SJCRH30 (cell line): ENCODE measurements at regions not wholly inside any gene's neighbourhood (a gene's known extent, or its start where the extent isn't known, plus 50 kb on each side); places are given as distances from the start of the nearest gene placed in this dataset.
"Not testable (repeated sequence)": the region's sequence is repeated elsewhere in the genome, so short reads cannot be mapped to it uniquely, and the experiment has no call there.

Source experiments
- DNase-seq, 2 experiments: peaks; one replicate each; pipeline ENCODE4 v3.0.0-alpha.2; 2015 to 2020
- H3K27ac ChIP-seq: fragments of 250-450 bp; sonication (Bioruptor Pico); 2 replicates; pipeline ENCODE4 v1.5.1; 2020; ENCODE audit warnings: mild to moderate bottlenecking, moderate library complexity
- H3K27me3 ChIP-seq: fragments of 250-450 bp; sonication (Bioruptor Pico); 2 replicates; pipeline ENCODE4 v1.5.1; 2020; ENCODE audit warnings: mild to moderate bottlenecking, moderate library complexity
- H3K36me3 ChIP-seq: fragments of 250-450 bp; sonication (Bioruptor Pico); 2 replicates; pipeline ENCODE4 v1.5.1; 2020; ENCODE audit warnings: mild to moderate bottlenecking, moderate library complexity
- H3K4me1 ChIP-seq: fragments of 250-450 bp; sonication (Bioruptor Pico); 2 replicates; pipeline ENCODE4 v1.5.1; 2020; ENCODE audit warnings: mild to moderate bottlenecking, moderate library complexity
- H3K4me3 ChIP-seq: fragments of 250-450 bp; sonication (Bioruptor Pico); 2 replicates; pipeline ENCODE4 v1.5.1; 2020; ENCODE audit warnings: mild to moderate bottlenecking, moderate library complexity
- H3K9me3 ChIP-seq: fragments of 250-450 bp; sonication (Bioruptor Pico); replicated peaks from 2 replicates; pipeline ENCODE4 v1.5.1; 2020; ENCODE audit warnings: mild to moderate bottlenecking, moderate library complexity

- no peak for DNase-seq
- H3K4me1 ChIP-seq: no peaks in the 10 kb centered on the region
- H3K4me3 ChIP-seq: no peak overlapping the region
- H3K27ac ChIP-seq: no peak overlapping the region
- H3K27me3 ChIP-seq: no peaks in the 10 kb centered on the region
- no peaks in the 10 kb centered on the region for H3K36me3 ChIP-seq
- H3K9me3 ChIP-seq: no peaks in the 10 kb centered on the region
Measured at GRCh38 chr3:80350771-80351170, 583.0 kb upstream of the ROBO1 start.

GRCh38 chr3:80338366-80338765, 570.6 kb upstream of the ROBO1 start:
- Histone ChIP-seq H3K4me3 (no peak overlapping the region), H3K27me3 (no peaks in the 10 kb centered on the region), H3K36me3 (no peaks in the 10 kb centered on the region), H3K4me1 (no peaks in the 10 kb centered on the region), H3K9me3 (no peaks in the 10 kb centered on the region), H3K27ac (no peak overlapping the region)
- no peak for DNase-seq

DNA sequence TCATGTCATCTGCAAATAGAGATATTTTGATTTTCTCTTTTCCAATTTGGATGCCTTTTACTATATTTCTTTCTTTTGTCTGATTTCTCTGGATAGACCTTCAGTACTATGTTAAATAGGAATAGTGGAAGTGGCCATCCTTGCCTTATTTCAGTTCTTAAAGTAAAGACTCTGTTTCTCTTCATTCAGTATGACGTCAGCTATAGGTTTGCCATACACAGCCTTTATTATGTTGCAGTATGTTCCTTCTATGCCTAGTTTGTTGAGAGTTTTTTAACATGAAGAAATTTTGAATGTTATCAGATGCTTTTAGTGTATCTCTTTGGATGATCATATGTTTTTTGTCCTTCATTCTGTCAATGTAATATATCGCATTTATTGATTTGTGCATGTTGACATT, 566.7 kb upstream of the ROBO1 start:
- no peaks in the 10 kb centered on the region for H3K27me3 ChIP-seq
- DNase-seq: no peak
- H3K27ac ChIP-seq: no peak overlapping the region
- H3K36me3 ChIP-seq: no peaks in the 10 kb centered on the region
- no peak overlapping the region for H3K4me3 ChIP-seq
- no peaks in the 10 kb centered on the region for H3K4me1 ChIP-seq
- H3K9me3 ChIP-seq: no peaks in the 10 kb centered on the region

DNA sequence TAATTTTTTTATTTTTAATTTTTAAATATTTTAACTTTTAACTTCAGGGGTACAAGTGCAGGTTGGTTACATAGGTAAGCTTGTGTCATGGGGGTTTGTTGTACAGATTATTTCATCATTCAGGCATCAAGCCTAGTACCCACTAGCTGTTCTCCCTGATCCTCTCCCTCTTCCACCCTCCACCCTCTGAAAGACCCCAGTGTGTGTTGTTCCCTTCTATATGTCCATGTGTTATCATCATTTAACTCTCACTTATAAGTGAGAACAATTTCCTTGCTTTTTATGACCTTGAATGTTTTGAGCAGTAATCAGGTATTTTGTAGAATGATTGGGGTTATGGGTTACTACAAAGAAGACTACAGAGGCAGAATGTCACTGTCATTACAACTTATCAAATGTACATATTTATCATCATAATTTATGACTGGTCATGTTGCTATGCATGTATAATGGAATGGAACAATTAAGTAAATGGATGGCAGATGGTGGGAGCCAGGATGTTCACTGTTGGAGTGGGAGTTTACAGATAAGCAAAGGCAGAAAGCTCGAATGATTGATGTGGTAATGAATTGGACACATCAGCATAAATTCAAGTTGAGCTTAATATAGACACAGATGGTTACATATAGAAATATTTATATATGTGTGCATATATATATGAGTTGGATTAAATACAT, 563.8 kb upstream of the ROBO1 start:
- no peak for DNase-seq
- Histone ChIP-seq H3K4me3 (no peak overlapping the region), H3K9me3 (no peaks in the 10 kb centered on the region), H3K4me1 (no peaks in the 10 kb centered on the region), H3K36me3 (no peaks in the 10 kb centered on the region), H3K27me3 (no peaks in the 10 kb centered on the region), H3K27ac (no peak overlapping the region)

DNA sequence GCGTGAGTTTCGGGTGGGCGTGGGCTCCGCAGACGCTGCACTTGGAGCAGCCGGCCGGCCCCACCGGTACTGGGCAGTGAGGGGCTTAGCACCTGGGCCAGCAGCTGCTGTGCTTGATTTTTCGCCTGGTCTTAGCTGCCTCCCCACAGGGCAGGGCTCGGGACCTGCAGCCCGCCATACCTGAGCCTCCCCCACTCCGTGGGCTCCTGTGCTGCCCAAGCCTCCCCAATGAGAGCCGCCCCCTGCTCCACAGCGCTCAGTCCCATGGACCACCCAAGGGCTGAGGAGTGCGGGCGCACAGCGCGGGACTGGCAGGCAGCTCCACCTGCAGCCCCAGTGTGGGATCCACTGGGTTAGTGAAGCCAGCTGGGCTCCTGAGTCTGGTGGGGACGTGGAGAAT, 546.7 kb upstream of the ROBO1 start:
- H3K27me3 ChIP-seq, H3K4me3 ChIP-seq, DNase-seq, H3K36me3 ChIP-seq, H3K4me1 ChIP-seq, H3K9me3 ChIP-seq, H3K27ac ChIP-seq: not testable (repeated sequence)

DNA sequence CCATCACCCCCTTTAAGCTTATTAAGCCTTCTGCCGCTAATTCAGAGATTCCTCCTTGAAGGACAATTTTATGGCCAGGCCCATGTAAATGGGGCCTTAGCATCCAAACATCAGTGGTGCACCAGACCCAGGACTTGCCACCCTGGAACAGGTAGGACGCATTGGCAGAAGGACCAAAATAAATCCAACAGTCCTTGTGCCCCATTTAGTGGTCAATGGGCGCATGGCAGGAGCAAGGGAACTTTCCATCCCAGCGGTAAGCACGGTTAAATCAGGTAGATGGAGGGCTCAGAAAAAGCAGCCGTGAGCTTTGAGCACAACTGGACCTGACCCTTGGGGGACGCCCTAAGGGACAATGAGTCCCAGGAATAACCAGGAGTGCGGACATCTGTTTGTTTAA, 540.8 kb upstream of the ROBO1 start:
- Histone ChIP-seq H3K4me3 (no peak overlapping the region), H3K36me3 (no peaks in the 10 kb centered on the region), H3K4me1 (no peaks in the 10 kb centered on the region), H3K27me3 (no peaks in the 10 kb centered on the region), H3K27ac (no peak overlapping the region), H3K9me3 (no peaks in the 10 kb centered on the region)
- no peak for DNase-seq

DNA sequence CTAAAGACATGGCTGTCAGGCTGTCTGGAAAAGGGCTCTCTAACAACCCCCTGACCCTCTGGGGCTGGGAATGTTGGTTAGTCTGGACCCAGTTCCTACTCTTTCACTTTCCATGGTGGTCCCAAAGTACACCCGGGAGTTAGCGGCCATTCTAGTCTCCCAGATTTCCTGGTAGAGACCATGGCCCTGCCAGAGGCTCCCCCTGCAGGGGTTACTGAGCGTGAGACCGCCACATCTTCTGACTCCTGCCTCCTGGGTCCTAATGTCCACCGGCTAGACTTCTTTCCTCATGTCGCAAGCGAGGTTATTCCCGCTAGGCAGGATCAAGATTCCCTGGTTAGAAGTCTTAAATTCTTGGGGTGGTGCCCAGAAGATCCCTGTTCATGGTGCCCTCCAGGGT, 540.0 kb upstream of the ROBO1 start:
- H3K4me3 ChIP-seq: no peak overlapping the region
- no peaks in the 10 kb centered on the region for H3K27me3 ChIP-seq
- H3K4me1 ChIP-seq: no peaks in the 10 kb centered on the region
- H3K36me3 ChIP-seq: no peaks in the 10 kb centered on the region
- no peak overlapping the region for H3K27ac ChIP-seq
- DNase-seq: peak in 1 of 2 experiments; percentile 4
- H3K9me3 ChIP-seq: no peaks in the 10 kb centered on the region

DNA sequence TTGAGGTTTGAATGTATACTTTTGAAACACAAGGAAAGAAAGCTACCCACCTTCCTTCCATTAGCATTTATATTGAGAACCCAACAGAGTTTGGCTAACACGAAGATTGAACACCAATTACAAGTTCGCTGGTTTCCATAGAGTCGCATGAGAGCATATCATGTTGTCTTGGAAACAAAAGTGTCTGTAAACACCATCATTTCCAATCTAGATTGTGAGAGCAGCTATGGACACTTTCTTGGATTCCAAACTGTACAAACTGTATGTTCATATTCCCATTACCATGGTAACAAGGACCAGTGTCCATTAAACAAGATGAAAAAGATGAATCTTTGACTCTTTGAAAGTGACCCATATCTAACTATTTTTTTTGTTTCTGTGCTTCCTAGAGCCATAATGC, 529.9 kb upstream of the ROBO1 start:
- Histone ChIP-seq H3K27ac (no peak overlapping the region), H3K27me3 (no peaks in the 10 kb centered on the region), H3K4me3 (no peak overlapping the region), H3K9me3 (no peaks in the 10 kb centered on the region), H3K4me1 (no peaks in the 10 kb centered on the region), H3K36me3 (no peaks in the 10 kb centered on the region)
- DNase-seq: no peak

DNA sequence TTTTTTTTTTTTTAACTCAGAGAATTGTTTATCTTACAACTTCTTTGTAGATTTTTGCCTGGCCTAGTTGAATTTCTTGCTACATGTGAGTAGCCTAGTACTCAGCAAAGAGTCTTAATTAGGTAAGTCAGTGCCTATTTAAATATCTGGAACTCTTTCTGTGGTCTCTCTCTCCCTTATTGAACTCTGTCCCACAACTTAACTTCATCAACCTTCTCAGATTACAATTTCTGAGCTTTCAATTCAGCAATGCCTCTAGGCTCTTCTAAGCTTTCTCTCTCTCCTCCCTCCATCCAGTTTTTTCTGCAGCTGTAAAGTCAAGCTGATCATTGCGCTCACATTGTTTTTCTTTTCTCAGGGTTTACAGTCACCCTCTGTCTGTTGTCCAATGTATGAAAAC, 517.6 kb upstream of the ROBO1 start:
- H3K4me3 ChIP-seq: no peak overlapping the region
- peak in 1 of 2 experiments; percentile 54 for DNase-seq
- H3K36me3 ChIP-seq: no peaks in the 10 kb centered on the region
- no peak overlapping the region for H3K27ac ChIP-seq
- no peaks in the 10 kb centered on the region for H3K27me3 ChIP-seq
- H3K4me1 ChIP-seq: no peaks in the 10 kb centered on the region
- H3K9me3 ChIP-seq: no peaks in the 10 kb centered on the region

DNA sequence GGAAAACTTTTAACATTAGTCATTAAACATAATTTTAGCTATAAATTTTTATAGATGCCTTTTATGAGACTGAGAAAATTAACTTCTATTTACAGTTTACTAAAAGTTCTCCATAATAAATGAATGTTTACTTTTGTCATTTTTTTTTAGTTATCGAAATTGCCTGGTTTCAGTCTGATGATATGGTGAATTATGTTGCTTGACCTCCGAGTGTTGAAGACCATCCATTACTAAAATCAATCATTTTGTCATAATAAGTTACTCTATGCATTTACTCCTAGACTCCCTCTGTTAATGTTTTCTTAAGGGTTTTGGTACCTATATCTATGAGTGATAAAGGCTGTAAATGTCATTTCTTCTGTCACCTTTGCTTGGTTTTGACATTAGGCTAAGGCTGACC, 516.0 kb upstream of the ROBO1 start:
- H3K27ac ChIP-seq: no peak overlapping the region
- H3K36me3 ChIP-seq: no peaks in the 10 kb centered on the region
- no peaks in the 10 kb centered on the region for H3K9me3 ChIP-seq
- no peaks in the 10 kb centered on the region for H3K4me1 ChIP-seq
- no peak overlapping the region for H3K4me3 ChIP-seq
- no peaks in the 10 kb centered on the region for H3K27me3 ChIP-seq
- no peak for DNase-seq

DNA sequence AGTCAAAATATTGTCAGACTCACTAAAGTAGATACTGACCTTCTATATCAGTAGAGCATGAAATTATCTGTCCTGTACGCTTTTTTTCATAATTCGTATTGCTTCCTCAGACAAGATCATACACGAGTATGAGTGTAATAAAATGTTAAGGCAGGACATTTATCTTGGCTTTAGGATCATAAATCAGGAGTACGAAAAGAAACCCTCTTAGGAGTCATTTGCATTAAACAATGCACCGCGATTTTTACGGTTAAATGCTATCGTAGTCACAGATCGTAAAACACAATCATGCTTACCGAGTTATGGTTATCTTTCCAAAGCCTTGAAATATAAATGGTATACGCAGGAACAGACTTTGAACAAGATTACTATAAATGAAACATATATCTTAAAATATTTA, 510.3 kb upstream of the ROBO1 start:
- Histone ChIP-seq H3K9me3 (no peaks in the 10 kb centered on the region), H3K4me1 (no peaks in the 10 kb centered on the region)

GRCh38 chr3:80275120-80275519, 507.3 kb upstream of the ROBO1 start:
- Histone ChIP-seq H3K9me3 (no peaks in the 10 kb centered on the region), H3K4me1 (no peaks in the 10 kb centered on the region), H3K36me3 (no peaks in the 10 kb centered on the region), H3K4me3 (no peak overlapping the region), H3K27ac (no peak overlapping the region), H3K27me3 (no peaks in the 10 kb centered on the region)
- DNase-seq: no peak

More for the DNA sequence above, 510.3 kb upstream of the ROBO1 start:
- H3K36me3 ChIP-seq: no peaks in the 10 kb centered on the region
- no peaks in the 10 kb centered on the region for H3K27me3 ChIP-seq
- DNase-seq: no peak
- H3K27ac ChIP-seq: no peak overlapping the region
- H3K4me3 ChIP-seq: no peak overlapping the region

GRCh38 chr3:80263260-80263659, 495.5 kb upstream of the ROBO1 start:
- Histone ChIP-seq H3K4me1 (no peaks in the 10 kb centered on the region), H3K4me3 (no peak overlapping the region), H3K27ac (no peak overlapping the region), H3K9me3 (peaks cover 3% of the 10 kb centered on the region; the same call in 1 of the 2 replicates), H3K36me3 (no peaks in the 10 kb centered on the region), H3K27me3 (no peaks in the 10 kb centered on the region)
- DNase-seq: peak in 1 of 2 experiments; percentile 73

GRCh38 chr3:80261082-80261481, 493.3 kb upstream of the ROBO1 start:
- DNase-seq: no peak

DNA sequence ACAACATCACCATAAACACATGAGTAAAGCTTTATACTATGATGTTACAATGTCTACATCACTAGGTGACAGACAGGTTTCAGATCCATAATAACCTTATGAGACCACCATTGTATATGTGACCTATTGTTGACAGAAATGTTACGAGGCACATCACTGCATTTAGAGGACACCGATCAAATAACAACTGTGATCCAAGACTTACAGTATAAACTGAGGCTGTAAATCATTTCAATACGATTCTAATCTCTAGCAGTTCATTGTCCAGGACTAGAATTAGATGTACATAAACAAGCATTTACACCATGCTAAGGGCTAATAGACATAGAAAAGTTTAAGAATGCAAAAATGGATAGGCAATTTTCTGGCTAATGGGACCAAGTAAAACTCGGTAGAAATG, 491.9 kb upstream of the ROBO1 start:
- no peak for DNase-seq
- Histone ChIP-seq H3K27me3 (no peaks in the 10 kb centered on the region), H3K4me1 (no peaks in the 10 kb centered on the region), H3K9me3 (peaks cover 3% of the 10 kb centered on the region; the same call in 1 of the 2 replicates), H3K27ac (no peak overlapping the region), H3K36me3 (no peaks in the 10 kb centered on the region), H3K4me3 (no peak overlapping the region)

More at GRCh38 chr3:80261082-80261481, 493.3 kb upstream of the ROBO1 start:
- Histone ChIP-seq H3K9me3 (peaks cover 3% of the 10 kb centered on the region; the same call in 1 of the 2 replicates), H3K36me3 (no peaks in the 10 kb centered on the region), H3K27me3 (no peaks in the 10 kb centered on the region), H3K4me1 (no peaks in the 10 kb centered on the region), H3K4me3 (no peak overlapping the region), H3K27ac (no peak overlapping the region)

- Histone ChIP-seq H3K36me3 (no peaks in the 10 kb centered on the region), H3K9me3 (no peaks in the 10 kb centered on the region), H3K4me3 (no peak overlapping the region), H3K27me3 (no peaks in the 10 kb centered on the region), H3K27ac (no peak overlapping the region), H3K4me1 (no peaks in the 10 kb centered on the region)
- no peak for DNase-seq
Measured at GRCh38 chr3:80252113-80252512, 484.3 kb upstream of the ROBO1 start.
